Right lobe of liver (tissue), 4 donors: ENCODE measurements at regions not wholly inside any gene's neighbourhood (a gene's known extent, or its start where the extent isn't known, plus 50 kb on each side); places are given as distances from the start of the nearest gene placed in this dataset.
"Not testable (repeated sequence)": the region's sequence is repeated elsewhere in the genome, so short reads cannot be mapped to it uniquely, and the experiment has no call there.

ENCODE experiments used
- CTCF ChIP-seq, 4 donors: fragments of 200-600 bp in 3 of 4; fragments of 450-650 bp in 1 of 4; IDR thresholded peaks; one replicate each; pipeline versions ENCODE4 v1.5.1 to v1.8.0; 2016 to 2022; ENCODE audit warnings: antibody characterized with exemption in 4 of 4, mild to moderate bottlenecking in 2 of 4
- POLR2A ChIP-seq: fragments of 450-650 bp; IDR thresholded peaks from one replicate; pipeline ENCODE4 v1.6.1; 2017; ENCODE audit warnings: antibody characterized with exemption, mild to moderate bottlenecking
- donor health status: DM: no; HTN: no; CAD: no.
- donor health status: DM: no; HTN: no; CAD: no.
- donor health status: DM: no; HTN: yes; CAD: no.

- not testable (repeated sequence) for TF ChIP-seq POLR2A; CTCF (IDR thresholded peaks at IDR 0.05)
Observed at GRCh38 chr2:146539739-146540138, 1305.1 kb upstream of the ACVR2A start.
